HK-2 (cell line): ENCODE measurements at regions not wholly inside any gene's neighbourhood (a gene's known extent, or its start where the extent isn't known, plus 50 kb on each side); places are given as distances from the start of the nearest gene placed in this dataset.
"Not testable (repeated sequence)": the region's sequence is repeated elsewhere in the genome, so short reads cannot be mapped to it uniquely, and the experiment has no call there.

Source experiments
- DNase-seq: peaks from one replicate; pipeline ENCODE4 v3.0.0-alpha.2; 2018; ENCODE audit not compliant: unreplicated experiment

GRCh38 chr4:160675550-160675949 lies 1488.2 kb downstream of the FSTL5 start:
- DNase-seq, result no peak

DNA sequence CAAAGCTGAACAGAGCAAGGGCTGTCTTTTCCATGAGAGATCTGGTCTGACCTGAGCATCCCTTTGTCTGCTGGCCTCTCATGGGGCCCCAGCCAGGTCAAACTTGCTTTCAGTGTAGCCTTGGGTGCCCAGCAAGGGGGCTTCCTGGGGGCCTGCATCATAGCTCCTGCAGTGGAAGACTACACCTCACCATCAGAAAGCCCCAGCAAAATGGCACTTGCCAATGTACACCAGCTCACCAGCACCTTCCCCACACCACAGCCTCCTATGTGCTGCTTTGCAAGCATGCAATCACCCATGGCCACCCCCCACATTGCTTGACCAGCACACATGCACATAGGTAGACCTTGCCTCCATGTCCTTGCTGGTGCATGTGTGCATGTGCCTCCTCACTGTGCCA lies 1478.1 kb downstream of the FSTL5 start:
- no peak for DNase-seq

GRCh38 chr4:160701671-160702070 lies 1462.1 kb downstream of the FSTL5 start:
- no peak for DNase-seq

DNA sequence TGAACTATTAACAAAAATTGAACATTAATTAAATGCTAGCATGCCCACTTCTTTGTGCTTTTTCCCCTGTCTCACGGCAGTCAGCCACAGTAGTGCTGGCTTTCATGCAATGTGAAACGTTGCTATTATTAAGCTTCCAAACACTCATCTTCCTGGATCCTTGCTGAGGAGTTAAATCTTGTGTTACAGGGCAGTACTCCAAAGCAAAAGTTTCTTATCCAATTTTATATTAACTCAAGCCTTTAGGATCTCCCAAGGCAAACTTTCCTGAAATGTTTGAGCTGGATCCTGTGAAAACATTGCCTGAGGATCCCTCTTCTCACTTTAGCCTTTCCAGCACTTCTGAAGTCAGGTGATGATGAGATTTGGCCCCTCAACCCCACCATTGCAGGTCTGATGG lies 1454.8 kb downstream of the FSTL5 start:
- no peak for DNase-seq

DNA sequence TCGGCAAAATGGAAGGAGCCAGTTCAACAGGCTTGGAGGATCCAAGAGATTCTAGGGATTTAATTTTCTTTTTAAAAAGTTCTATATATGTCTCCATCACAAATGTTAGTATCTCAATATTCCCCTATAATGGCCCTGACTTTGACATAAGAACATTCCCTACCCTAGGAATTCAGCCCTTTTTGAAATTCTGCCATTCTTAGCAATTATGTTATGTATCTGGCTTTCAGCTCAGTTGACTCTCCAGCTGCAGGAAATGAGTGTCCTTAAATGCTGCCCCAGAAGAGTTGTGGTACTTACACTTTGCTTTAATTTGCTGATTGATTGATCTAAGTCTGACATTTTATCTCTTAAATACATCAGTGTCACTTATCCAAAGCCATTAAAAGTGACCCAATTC lies 1454.3 kb downstream of the FSTL5 start:
- no peak for DNase-seq

DNA sequence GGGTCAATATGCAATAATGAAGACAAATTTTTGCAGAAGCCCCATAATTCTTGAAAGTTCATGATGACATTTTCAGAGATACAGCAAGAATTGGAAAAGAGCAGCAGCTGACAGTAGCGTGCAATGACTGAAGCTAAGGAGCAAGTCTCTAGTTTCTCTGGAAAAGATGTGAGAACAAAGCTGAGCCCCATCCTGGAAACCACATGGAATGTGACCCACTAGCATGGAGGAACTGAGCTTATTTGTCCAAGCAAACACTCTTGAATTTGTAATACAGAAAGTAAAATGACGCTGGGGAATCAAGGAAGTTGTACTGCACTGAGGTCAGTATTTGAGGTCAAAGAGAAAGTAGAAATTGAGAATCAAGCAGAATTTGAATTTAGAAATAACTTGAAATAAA lies 1447.2 kb downstream of the FSTL5 start:
- DNase-seq, result no peak

GRCh38 chr4:160717848-160718247 lies 1446.0 kb downstream of the FSTL5 start:
- no peak for DNase-seq

DNA sequence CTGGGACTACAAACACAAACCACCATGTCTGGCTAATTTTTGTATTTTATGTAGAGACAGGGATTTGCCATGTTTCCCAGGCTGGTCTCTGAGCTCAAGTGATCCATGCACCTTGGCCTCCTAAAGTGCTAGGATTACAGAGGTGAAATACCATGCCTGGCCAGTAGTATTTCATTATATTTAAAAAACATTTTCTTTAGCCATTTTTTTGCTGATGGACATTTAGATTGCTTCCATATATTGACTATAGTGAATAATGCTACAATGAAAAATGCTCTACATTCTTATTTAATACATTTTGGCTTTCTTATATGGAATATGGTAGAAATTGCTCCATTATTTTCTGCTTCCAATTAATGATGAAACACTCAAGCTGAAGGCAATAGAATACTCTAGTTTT lies 1439.7 kb downstream of the FSTL5 start:
- DNase-seq, result no peak

GRCh38 chr4:160745126-160745525 lies 1418.7 kb downstream of the FSTL5 start:
- DNase-seq, result no peak

DNA sequence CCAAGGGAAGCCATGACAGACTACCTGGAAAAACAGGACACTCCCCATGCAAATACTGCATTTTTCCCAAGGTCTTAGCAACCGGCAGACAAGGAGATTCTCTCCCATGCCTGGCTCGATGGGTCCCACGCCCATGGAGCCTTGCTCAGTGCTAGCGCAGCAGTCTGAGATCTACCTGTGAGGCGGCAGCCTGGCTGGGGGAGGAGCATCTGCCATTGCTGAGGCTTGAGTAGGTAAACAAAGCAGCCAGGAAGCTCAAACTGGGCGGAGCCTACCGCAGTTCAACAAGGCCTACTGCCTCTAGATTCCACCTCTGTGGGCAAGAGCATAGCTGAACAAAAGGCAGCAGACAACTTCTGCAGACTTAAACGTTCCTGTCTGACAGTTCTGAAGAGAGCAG lies 1417.2 kb downstream of the FSTL5 start:
- DNase-seq, result not testable (repeated sequence)

- DNase-seq, result no peak
These were observed 1391.1 kb downstream of the FSTL5 start for GRCh38 chr4:160772668-160773067.

DNA sequence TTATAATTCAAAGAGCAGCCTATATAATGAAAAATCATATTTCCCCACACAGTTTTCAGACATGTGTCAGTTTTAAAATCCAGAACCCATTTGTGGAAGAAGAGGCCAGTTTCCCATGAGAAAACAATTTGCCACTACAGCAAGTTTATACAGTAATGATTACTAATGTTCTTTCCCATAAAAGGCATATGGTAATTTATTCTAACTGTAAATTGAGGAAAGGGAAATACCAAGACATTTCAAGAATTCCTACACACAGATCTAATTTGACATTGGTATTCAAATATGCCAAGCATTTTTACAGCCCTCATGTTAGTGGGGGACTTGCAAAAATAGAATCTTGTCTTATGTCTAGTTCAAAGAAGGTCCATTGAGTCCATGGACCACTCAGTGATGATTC lies 1368.6 kb downstream of the FSTL5 start:
- DNase-seq, result no peak

GRCh38 chr4:160808174-160808573 lies 1355.6 kb downstream of the FSTL5 start:
- DNase-seq, result no peak

DNA sequence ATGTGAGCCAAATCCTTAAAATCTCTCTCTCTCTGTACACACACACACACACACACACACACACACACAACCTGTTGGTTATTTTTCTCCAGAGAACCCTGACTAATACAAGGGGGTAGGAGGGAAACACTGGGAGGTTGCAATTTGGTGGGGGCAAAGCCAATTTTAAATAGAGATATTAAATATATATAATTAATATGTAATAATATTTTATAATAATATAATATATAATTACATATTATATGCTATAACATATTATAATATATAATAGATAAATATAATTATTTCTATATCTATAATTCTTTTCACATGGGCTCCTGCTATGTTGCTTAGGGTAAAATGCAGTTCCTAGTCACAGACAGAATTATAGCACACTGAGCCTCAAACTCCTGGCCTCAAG lies 1354.2 kb downstream of the FSTL5 start:
- DNase-seq, result no peak

GRCh38 chr4:160810424-160810823 lies 1353.4 kb downstream of the FSTL5 start:
- no peak for DNase-seq

DNA sequence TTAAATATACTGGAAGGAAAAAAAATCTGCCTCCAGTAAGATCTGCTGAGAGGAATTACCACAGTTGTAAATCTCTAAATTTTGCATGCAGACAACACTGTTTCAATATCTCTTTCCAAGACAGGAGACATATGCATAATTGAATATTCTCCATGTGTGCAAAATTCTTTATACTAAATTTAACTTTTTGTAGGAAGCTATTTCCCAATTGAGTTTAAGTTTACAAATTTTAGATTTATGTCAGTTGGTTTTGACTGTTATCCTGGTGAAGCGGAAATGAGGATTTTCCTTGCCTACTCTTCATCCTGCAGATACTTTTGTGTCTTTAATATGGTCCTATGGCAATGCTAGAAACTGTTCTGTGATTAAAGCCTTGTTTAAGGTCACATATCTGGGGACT lies 1352.9 kb downstream of the FSTL5 start:
- no peak for DNase-seq

DNA sequence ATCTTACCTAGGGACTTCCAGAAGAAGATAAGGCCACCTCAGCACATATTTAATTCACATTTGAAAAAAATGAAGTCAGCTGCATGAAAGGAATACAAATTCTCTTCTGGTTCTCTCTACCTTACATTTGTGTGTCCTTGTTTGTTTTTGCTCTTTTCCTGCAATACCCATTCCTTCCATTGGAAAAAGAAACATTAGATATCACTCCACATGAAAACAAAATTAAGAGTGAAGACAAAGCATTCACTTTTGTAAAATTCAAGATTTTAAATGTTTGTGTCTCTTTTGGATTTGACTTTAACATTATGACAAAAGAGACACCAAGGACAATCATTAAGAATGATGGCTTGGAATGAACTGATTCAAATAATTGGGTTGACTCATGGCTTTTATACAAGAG lies 1351.8 kb downstream of the FSTL5 start:
- DNase-seq, result no peak

DNA sequence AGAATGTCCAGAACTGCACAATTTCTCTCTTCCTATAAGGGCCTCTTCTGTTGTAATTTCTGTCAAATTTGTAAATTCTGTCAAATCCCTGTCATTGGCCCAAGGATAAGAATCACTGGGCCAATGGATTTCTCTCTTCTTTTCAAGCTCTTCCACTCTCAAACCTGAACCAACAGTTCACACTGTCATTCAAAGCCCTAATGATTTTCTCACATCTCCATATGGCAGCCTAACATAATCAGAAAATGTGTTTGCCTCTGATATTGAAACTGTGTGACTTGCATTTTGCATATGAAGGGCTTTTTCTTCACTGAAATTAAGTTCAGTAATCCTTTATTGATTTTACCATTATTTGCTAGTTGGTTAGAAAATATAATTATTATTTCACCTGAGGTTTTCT lies 1349.1 kb downstream of the FSTL5 start:
- no peak for DNase-seq

DNA sequence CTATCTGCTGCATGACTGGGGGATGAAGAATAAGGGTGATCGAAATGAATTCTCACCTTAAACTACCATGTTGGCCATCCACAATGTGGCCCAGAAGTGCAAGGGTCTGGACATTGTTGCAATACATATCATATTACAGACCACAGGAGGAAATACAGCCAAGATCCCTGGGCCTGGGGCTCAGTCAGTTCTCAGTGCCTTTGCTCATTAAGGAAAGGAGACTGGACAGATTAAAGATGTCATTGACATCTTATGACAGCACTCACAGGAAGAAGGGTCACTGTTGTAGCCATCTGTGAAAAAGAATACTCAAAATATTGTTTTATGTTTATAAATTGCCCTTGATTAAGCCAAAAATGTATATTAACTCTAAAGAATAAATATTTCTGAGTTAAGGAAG lies 1345.2 kb downstream of the FSTL5 start:
- DNase-seq, result no peak

- DNase-seq, result no peak
These were observed 1344.0 kb downstream of the FSTL5 start for GRCh38 chr4:160819791-160820190.

DNA sequence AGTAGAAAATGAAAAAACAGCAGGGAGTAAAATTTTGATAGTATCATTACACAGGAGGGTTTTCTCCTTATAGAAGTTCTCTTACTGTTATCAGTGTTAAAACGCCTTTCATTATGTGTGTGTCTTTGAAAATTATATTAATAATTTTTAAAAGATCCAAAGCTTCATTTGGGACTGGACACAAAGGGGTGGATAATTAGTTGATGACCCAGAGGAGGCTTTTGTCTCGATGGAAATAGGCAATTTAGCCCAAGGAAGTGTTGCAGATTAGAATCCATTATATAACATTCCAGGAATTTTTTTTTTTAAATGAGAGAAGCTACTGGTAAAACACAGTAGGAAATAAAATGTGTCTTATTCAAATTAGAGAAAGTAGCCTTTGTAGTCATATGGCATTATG lies 1339.3 kb downstream of the FSTL5 start:
- no peak for DNase-seq

GRCh38 chr4:160825644-160826338 lies 1338.0 kb downstream of the FSTL5 start:
- no peak for DNase-seq

GRCh38 chr4:160826339-160826679 lies 1337.5 kb downstream of the FSTL5 start:
- no peak for DNase-seq

DNA sequence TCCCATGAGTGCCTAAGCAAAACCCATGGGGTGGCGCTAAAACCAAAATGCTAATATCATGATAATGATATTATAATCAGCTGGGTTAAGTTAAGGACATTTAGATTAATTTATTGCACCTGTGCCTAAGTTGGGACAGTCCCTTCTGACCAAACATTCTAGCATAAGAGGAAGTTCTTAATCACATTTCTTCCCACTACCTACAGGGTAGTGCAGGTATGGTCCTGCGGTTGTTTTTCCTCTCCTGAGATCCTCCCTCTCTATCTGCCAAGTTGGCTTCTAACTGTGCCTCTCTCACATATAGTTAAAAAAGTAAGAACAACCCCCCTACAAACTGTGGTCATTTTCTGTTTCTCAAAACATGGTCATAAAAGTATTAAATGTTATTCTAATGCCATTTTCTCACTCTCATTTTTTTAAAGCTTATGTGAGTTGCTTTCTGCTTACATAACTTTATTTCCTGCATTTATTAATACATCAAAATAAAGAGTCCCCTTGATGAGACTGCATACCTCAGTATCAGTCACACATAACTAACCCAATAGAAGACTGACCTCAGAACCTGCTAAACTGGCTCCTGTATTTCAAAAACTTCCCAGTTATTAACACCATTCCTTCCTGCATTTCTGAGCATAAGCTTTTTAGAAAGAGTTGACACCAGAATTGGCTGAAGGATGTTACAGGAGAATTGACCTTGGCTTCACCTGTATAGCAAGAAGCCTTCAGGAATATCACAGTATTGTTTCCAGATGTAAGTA lies 1332.5 kb downstream of the FSTL5 start:
- DNase-seq, result no peak
